GM21529 (cell line): ENCODE measurements at regions not wholly inside any gene's neighbourhood (a gene's known extent, or its start where the extent isn't known, plus 50 kb on each side); places are given as distances from the start of the nearest gene placed in this dataset.
"Not testable (repeated sequence)": the region's sequence is repeated elsewhere in the genome, so short reads cannot be mapped to it uniquely, and the experiment has no call there.

ENCODE experiments used
- ATAC-seq: cut with Tn5 transposase; IDR thresholded peaks from one replicate; pipeline ENCODE4 v1.9.1; 2021; ENCODE audit not compliant: unreplicated experiment

- no peak for ATAC-seq
Observed at GRCh38 chr2:67079729-67080128, 317.4 kb upstream of the ETAA1 start.

- ATAC-seq, result no peak
Observed at GRCh38 chr2:67082813-67083212, 314.3 kb upstream of the ETAA1 start.

GRCh38 chr2:67083951-67084350 is 313.2 kb upstream of the ETAA1 start:
- no peak for ATAC-seq

GRCh38 chr2:67085146-67085545 is 312.0 kb upstream of the ETAA1 start:
- no peak for ATAC-seq

GRCh38 chr2:67091681-67092080 is 305.5 kb upstream of the ETAA1 start:
- no peak for ATAC-seq

GRCh38 chr2:67095121-67095520 is 302.0 kb upstream of the ETAA1 start:
- no peak for ATAC-seq

GRCh38 chr2:67096886-67097285 is 300.2 kb upstream of the ETAA1 start:
- no peak for ATAC-seq

GRCh38 chr2:67103157-67103556 is 294.0 kb upstream of the ETAA1 start:
- no peak for ATAC-seq

GRCh38 chr2:67108231-67108630 is 288.9 kb upstream of the ETAA1 start:
- no peak for ATAC-seq

GRCh38 chr2:67124531-67124930 is 272.6 kb upstream of the ETAA1 start:
- no peak for ATAC-seq

GRCh38 chr2:67130531-67131256 is 266.4 kb upstream of the ETAA1 start:
- no peak for ATAC-seq

GRCh38 chr2:67131257-67131609 is 265.9 kb upstream of the ETAA1 start:
- ATAC-seq, result no peak

GRCh38 chr2:67132441-67132940 is 264.6 kb upstream of the ETAA1 start:
- ATAC-seq, result not testable (repeated sequence)

GRCh38 chr2:67135208-67135607 is 261.9 kb upstream of the ETAA1 start:
- ATAC-seq, result no peak

GRCh38 chr2:67137699-67138098 is 259.4 kb upstream of the ETAA1 start:
- no peak for ATAC-seq

GRCh38 chr2:67142071-67142470 is 255.1 kb upstream of the ETAA1 start:
- ATAC-seq, result no peak

- ATAC-seq, result no peak
Observed at GRCh38 chr2:67142741-67143140, 254.4 kb upstream of the ETAA1 start.

GRCh38 chr2:67145851-67146250 is 251.3 kb upstream of the ETAA1 start:
- ATAC-seq, result no peak

- ATAC-seq, result no peak
Observed at GRCh38 chr2:67156796-67157195, 240.3 kb upstream of the ETAA1 start.

GRCh38 chr2:67158718-67159117 is 238.4 kb upstream of the ETAA1 start:
- ATAC-seq, result no peak

- ATAC-seq, result no peak
Observed at GRCh38 chr2:67159929-67160328, 237.2 kb upstream of the ETAA1 start.

- ATAC-seq, result no peak
Observed at GRCh38 chr2:67164771-67165522, 232.2 kb upstream of the ETAA1 start.
